ENCODE measurements at regions not wholly inside any gene's neighbourhood (a gene's known extent, or its start where the extent isn't known, plus 50 kb on each side); places are given as distances from the start of the nearest gene placed in this dataset.

DNA sequence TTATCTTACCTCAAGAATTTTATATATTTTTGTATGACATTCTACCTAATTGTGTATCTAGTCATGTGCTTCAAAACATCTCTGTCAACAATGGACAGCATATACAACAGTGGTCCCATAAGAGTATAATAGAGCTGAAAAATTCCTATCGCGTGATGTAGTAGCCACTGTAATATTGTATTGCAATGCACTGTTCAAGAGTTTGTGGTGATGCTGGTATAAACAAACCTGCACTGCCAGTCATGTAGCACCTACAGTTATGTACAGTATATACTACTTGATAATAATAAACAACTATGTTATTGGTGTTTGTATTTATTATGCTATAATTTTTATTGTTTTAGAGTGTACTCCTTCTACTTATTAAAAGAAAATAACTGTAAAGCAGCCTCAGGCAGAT is 672.7 kb downstream of the CD109 start:
- Histone ChIP-seq H3K4me3 (no peak overlapping the region), H3K4me1 (no peaks in the 10 kb centered on the region), H3K9me3 (no peaks in the 10 kb centered on the region), H3K27me3 (no peaks in the 10 kb centered on the region), H3K27ac (no peak overlapping the region), H3K36me3 (no peaks in the 10 kb centered on the region)
- DNase-seq (ENCODE audit: extremely low spot score in 2 of 2), result no peak
- intact Hi-C loops (cut with DNase I), result no loop called here
- TF ChIP-seq, protein P1, sequence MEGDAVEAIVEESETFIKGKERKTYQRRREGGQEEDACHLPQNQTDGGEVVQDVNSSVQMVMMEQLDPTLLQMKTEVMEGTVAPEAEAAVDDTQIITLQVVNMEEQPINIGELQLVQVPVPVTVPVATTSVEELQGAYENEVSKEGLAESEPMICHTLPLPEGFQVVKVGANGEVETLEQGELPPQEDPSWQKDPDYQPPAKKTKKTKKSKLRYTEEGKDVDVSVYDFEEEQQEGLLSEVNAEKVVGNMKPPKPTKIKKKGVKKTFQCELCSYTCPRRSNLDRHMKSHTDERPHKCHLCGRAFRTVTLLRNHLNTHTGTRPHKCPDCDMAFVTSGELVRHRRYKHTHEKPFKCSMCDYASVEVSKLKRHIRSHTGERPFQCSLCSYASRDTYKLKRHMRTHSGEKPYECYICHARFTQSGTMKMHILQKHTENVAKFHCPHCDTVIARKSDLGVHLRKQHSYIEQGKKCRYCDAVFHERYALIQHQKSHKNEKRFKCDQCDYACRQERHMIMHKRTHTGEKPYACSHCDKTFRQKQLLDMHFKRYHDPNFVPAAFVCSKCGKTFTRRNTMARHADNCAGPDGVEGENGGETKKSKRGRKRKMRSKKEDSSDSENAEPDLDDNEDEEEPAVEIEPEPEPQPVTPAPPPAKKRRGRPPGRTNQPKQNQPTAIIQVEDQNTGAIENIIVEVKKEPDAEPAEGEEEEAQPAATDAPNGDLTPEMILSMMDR (IDR thresholded peaks at IDR 0.05), result no peak

DNA sequence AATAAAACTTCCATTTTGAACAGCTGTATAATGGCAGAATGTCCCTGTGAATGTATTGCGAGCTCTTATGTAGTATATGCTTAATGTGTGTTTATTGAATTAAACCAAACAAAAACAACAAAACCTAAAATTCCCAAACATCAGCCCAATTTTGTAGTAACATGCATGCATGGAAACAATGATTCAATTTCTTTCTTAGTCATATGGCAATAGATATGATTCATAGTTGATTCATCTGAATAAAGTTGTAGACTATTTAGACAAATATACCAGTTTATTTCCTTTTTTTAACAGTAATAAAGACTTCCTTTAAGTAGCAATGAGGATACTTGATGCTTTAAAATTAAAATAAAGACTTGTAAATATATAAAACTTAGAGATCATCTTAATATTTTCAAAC is 670.6 kb downstream of the CD109 start:
- Histone ChIP-seq H3K9me3 (no peaks in the 10 kb centered on the region), H3K27me3 (no peaks in the 10 kb centered on the region), H3K27ac (no peak overlapping the region), H3K4me1 (no peaks in the 10 kb centered on the region), H3K36me3 (no peaks in the 10 kb centered on the region), H3K4me3 (no peak overlapping the region)
- TF ChIP-seq POLR2AphosphoS5 (IDR thresholded peaks at IDR 0.05; ENCODE audit: insufficient read depth in 1 of 2, low read depth in 1 of 2) (no peak), POLR2A (IDR thresholded peaks at IDR 0.05) (no peak)
- TF ChIP-seq, protein P1 (IDR thresholded peaks at IDR 0.05), result no peak
- no peak for DNase-seq (ENCODE audit: extremely low spot score in 2 of 2)
- intact Hi-C loops (cut with DNase I), result no loop called here

DNA sequence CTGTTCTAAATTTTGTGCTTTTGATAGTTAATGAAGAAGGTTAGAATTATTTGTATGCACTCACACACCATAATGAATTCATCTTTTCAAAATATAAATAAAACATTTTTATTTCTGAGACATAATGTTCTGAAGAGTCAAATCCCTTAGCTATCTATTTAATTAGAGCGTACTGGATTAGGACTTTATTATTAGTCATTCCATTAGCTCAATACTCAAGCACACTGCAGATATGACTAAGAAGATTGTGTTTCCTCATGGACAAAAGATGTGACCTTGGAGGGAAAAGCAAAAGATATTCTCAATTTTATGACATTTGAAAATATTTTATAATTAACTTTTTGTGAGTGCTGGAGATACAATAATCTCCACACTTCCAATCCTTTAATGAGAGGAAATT is 666.4 kb downstream of the CD109 start:
- Histone ChIP-seq H3K4me3 (no peak overlapping the region), H3K4me1 (no peaks in the 10 kb centered on the region), H3K9me3 (no peaks in the 10 kb centered on the region), H3K27me3 (no peaks in the 10 kb centered on the region), H3K27ac (no peak overlapping the region), H3K36me3 (no peaks in the 10 kb centered on the region)
- DNase-seq (ENCODE audit: extremely low spot score in 2 of 2), result no peak
- TF ChIP-seq, protein P1 (IDR thresholded peaks at IDR 0.05), result no peak
- no peak for TF ChIP-seq POLR2A (IDR thresholded peaks at IDR 0.05)
- no peak for TF ChIP-seq POLR2AphosphoS5 (IDR thresholded peaks at IDR 0.05; ENCODE audit: insufficient read depth in 1 of 2, low read depth in 1 of 2)
- intact Hi-C loops (cut with DNase I), result no loop called here

DNA sequence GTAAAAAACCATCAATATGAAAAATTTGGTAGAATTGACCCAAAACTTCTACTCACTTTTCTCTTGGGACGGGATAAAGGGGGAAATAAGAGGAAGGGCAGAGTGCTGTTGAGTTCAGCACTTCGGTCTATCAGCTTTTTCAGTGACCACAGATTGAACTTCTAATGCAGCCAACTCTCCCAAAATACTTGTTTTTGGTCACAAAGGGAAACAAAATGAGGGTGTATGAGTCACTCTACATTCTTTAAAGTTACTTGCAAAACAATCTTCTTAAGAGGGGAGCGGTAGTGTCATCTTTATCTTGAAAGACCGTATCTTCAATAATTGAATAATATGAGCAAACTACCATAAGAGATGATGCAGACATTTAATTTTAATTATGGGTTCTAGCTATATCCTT is 661.3 kb downstream of the CD109 start:
- no peak for DNase-seq (ENCODE audit: extremely low spot score in 2 of 2)
- Histone ChIP-seq H3K36me3 (no peaks in the 10 kb centered on the region), H3K9me3 (no peaks in the 10 kb centered on the region), H3K27ac (no peak overlapping the region), H3K4me3 (no peak overlapping the region), H3K4me1 (no peaks in the 10 kb centered on the region), H3K27me3 (no peaks in the 10 kb centered on the region)
- TF ChIP-seq POLR2AphosphoS5 (IDR thresholded peaks at IDR 0.05; ENCODE audit: insufficient read depth in 1 of 2, low read depth in 1 of 2) (no peak), POLR2A (IDR thresholded peaks at IDR 0.05) (no peak)
- TF ChIP-seq, protein P1 (IDR thresholded peaks at IDR 0.05), result no peak
- intact Hi-C loops (cut with DNase I), result no loop called here

DNA sequence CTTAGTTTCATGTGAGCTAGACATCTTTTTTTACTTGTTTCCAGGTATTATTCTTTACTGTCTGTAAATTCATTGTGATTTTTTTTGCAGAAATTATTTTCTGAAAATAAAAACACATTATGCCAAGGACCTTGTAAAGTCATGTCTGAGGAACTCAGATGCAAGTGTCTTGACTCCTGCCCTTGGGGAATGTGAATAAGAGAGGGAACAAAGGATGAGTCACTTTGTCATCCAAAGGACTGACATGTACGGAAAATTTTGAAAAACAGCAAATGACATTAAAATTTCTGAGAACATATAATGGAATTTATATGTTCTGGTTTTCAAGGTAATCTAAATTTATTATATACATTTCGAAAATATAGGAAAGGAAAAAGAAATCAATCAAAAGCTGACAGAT is 660.4 kb downstream of the CD109 start:
- H3K9me3 ChIP-seq, result no peaks in the 10 kb centered on the region
- intact Hi-C loops (cut with DNase I), result no loop called here
- no peak for TF ChIP-seq POLR2A (IDR thresholded peaks at IDR 0.05)
- TF ChIP-seq POLR2AphosphoS5 (IDR thresholded peaks at IDR 0.05; ENCODE audit: insufficient read depth in 1 of 2, low read depth in 1 of 2), result no peak
- TF ChIP-seq, protein P1 (IDR thresholded peaks at IDR 0.05), result no peak
- no peak for DNase-seq (ENCODE audit: extremely low spot score in 2 of 2)
- H3K27me3 ChIP-seq, result no peaks in the 10 kb centered on the region
- no peaks in the 10 kb centered on the region for H3K36me3 ChIP-seq
- H3K4me3 ChIP-seq, result no peak overlapping the region
- no peak overlapping the region for H3K27ac ChIP-seq
- no peaks in the 10 kb centered on the region for H3K4me1 ChIP-seq

Data from vagina (tissue), 2 donors.